ENCODE measurements at regions not wholly inside any gene's neighbourhood (a gene's known extent, or its start where the extent isn't known, plus 50 kb on each side); places are given as distances from the start of the nearest gene placed in this dataset.

GRCh38 chr6:80480421-80481157 is 374.1 kb downstream of the BCKDHB start:
- TF ChIP-seq RAD21 (conservative IDR thresholded peaks at IDR 0.05) (no peak), TAF1 (IDR thresholded peaks at IDR 0.05; ENCODE audit: low read depth) (no peak), CTCF (IDR thresholded peaks at IDR 0.05; ENCODE audit: poor library complexity, severe bottlenecking) (no peak), EZH2 (IDR thresholded peaks at IDR 0.05; ENCODE audit: borderline replicate concordance, insufficient read depth, low read length, poor library complexity, severe bottlenecking) (no peak)
- no peaks in the 10 kb centered on the region for H3K36me3 ChIP-seq (ENCODE audit: insufficient read depth, low read length)
- H4K20me1 ChIP-seq (ENCODE audit: insufficient read depth): no peaks in the 10 kb centered on the region
- H3K9me3 ChIP-seq (ENCODE audit: low read length): no peaks in the 10 kb centered on the region
- no peaks in the 10 kb centered on the region for H3K27me3 ChIP-seq (ENCODE audit: insufficient read depth, low read depth, low read length)
- no peak overlapping the region for H3K4me3 ChIP-seq (ENCODE audit: low read length)
- H3K79me2 ChIP-seq (replicated peaks; ENCODE audit: insufficient read depth, low read length): no peaks in the 10 kb centered on the region
- no peak overlapping the region for H3K27ac ChIP-seq (ENCODE audit: low read length)
- no peaks in the 10 kb centered on the region for H3K9me2 ChIP-seq (ENCODE audit: insufficient read depth, low read length)
- H3F3A ChIP-seq (ENCODE audit: insufficient read depth, low read length, poor library complexity, severe bottlenecking): no peaks in the 10 kb centered on the region
- no peak overlapping the region for H3K4me2 ChIP-seq (ENCODE audit: low read length)
- no peak overlapping the region for H2AFZ ChIP-seq (ENCODE audit: low read depth, low read length)
- no peak overlapping the region for H3K9ac ChIP-seq (ENCODE audit: low read length)

- Histone ChIP-seq H2AFZ (ENCODE audit: low read depth, low read length) (no peak overlapping the region), H3F3A (ENCODE audit: insufficient read depth, low read length, poor library complexity, severe bottlenecking) (no peaks in the 10 kb centered on the region), H3K9me2 (ENCODE audit: insufficient read depth, low read length) (no peaks in the 10 kb centered on the region), H3K27ac (ENCODE audit: low read length) (no peak overlapping the region), H3K36me3 (ENCODE audit: insufficient read depth, low read length) (no peaks in the 10 kb centered on the region), H3K9ac (ENCODE audit: low read length) (no peak overlapping the region), H3K9me3 (ENCODE audit: low read length) (no peaks in the 10 kb centered on the region), H3K27me3 (ENCODE audit: insufficient read depth, low read depth, low read length) (no peaks in the 10 kb centered on the region), H3K4me2 (ENCODE audit: low read length) (no peak overlapping the region), H3K79me2 (replicated peaks; ENCODE audit: insufficient read depth, low read length) (no peaks in the 10 kb centered on the region), H4K20me1 (ENCODE audit: insufficient read depth) (no peaks in the 10 kb centered on the region), H3K4me3 (ENCODE audit: low read length) (no peak overlapping the region)
- TF ChIP-seq SMC3 (conservative IDR thresholded peaks at IDR 0.05; ENCODE audit: poor library complexity): no peak
- no peak for TF ChIP-seq RAD21 (conservative IDR thresholded peaks at IDR 0.05)
- TF ChIP-seq MXI1 (conservative IDR thresholded peaks at IDR 0.05; ENCODE audit: poor library complexity, severe bottlenecking): no peak
- no peak for TF ChIP-seq EZH2 (IDR thresholded peaks at IDR 0.05; ENCODE audit: borderline replicate concordance, insufficient read depth, low read length, poor library complexity, severe bottlenecking)
These were observed 371.6 kb downstream of the BCKDHB start for GRCh38 chr6:80478030-80478429.

- Histone ChIP-seq H3K27me3 (ENCODE audit: insufficient read depth, low read depth, low read length) (no peaks in the 10 kb centered on the region), H3K27ac (ENCODE audit: low read length) (no peak overlapping the region), H3F3A (ENCODE audit: insufficient read depth, low read length, poor library complexity, severe bottlenecking) (no peaks in the 10 kb centered on the region), H3K36me3 (ENCODE audit: insufficient read depth, low read length) (no peaks in the 10 kb centered on the region), H3K79me2 (replicated peaks; ENCODE audit: insufficient read depth, low read length) (no peaks in the 10 kb centered on the region), H3K9me2 (ENCODE audit: insufficient read depth, low read length) (no peaks in the 10 kb centered on the region), H4K20me1 (ENCODE audit: insufficient read depth) (no peaks in the 10 kb centered on the region), H2AFZ (ENCODE audit: low read depth, low read length) (no peak overlapping the region), H3K9ac (ENCODE audit: low read length) (no peak overlapping the region), H3K9me3 (ENCODE audit: low read length) (no peaks in the 10 kb centered on the region), H3K4me3 (ENCODE audit: low read length) (no peak overlapping the region), H3K4me2 (ENCODE audit: low read length) (no peak overlapping the region)
- no peak for TF ChIP-seq EZH2 (IDR thresholded peaks at IDR 0.05; ENCODE audit: borderline replicate concordance, insufficient read depth, low read length, poor library complexity, severe bottlenecking)
- no peak for TF ChIP-seq EP300 (conservative IDR thresholded peaks at IDR 0.05; ENCODE audit: poor library complexity, severe bottlenecking)
- TF ChIP-seq RAD21 (conservative IDR thresholded peaks at IDR 0.05): no peak
- no peak for TF ChIP-seq CTCF (IDR thresholded peaks at IDR 0.05; ENCODE audit: poor library complexity, severe bottlenecking)
- no peak for TF ChIP-seq TAF1 (IDR thresholded peaks at IDR 0.05; ENCODE audit: low read depth)
- no peak for TF ChIP-seq MXI1 (conservative IDR thresholded peaks at IDR 0.05; ENCODE audit: poor library complexity, severe bottlenecking)
- TF ChIP-seq SMC3 (conservative IDR thresholded peaks at IDR 0.05; ENCODE audit: poor library complexity): no peak
- TF ChIP-seq POLR2AphosphoS5 (IDR thresholded peaks at IDR 0.05): no peak
These were observed 371.1 kb downstream of the BCKDHB start for GRCh38 chr6:80477591-80477990.
